GM03348 (cell line): ENCODE measurements at regions not wholly inside any gene's neighbourhood (a gene's known extent, or its start where the extent isn't known, plus 50 kb on each side); places are given as distances from the start of the nearest gene placed in this dataset.
"Not testable (repeated sequence)": the region's sequence is repeated elsewhere in the genome, so short reads cannot be mapped to it uniquely, and the experiment has no call there.

Experiments
- DNase-seq: peaks from one replicate; pipeline ENCODE4 v3.0.0; 2012; ENCODE audit warnings: low spot score

DNA sequence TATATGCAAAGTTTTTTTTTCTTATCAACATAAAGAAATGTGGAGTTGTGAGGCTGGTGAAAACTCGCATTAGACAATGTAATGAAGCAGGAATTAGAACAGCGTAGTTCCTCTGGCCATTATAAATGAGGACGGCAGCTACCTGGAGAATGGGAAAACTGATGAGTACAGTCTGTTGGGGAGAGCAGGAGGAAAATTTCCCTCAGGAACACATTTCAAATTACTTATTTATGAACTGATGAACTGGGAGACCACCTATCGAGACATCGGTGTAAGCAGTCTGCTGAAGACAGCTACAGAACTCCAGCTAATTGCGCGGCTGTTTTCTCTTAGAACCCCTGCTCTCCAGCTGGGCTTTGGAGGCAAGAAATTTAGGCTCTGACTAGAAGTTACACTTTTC is 343.9 kb upstream of the CLINT1 start:
- DNase-seq = no peak

DNA sequence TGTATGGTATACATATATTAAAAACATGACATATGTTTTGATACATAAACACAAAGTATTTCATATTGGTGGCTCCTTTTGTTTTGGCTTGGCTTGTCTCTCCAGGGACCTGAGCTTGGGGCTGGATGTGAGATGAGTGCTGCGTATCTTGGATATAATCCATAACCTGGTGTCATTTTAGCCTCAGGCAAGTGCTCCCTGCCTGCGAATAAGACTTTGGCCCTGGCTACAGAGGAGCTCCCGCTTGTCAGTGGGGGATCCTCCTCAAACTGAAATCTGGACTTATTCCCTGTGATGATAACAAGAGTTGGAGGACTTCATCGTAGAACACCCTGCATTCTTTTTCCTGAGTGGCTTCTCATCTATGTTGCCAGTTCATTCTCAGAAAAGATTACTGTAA is 341.7 kb upstream of the CLINT1 start:
- DNase-seq = no peak

DNA sequence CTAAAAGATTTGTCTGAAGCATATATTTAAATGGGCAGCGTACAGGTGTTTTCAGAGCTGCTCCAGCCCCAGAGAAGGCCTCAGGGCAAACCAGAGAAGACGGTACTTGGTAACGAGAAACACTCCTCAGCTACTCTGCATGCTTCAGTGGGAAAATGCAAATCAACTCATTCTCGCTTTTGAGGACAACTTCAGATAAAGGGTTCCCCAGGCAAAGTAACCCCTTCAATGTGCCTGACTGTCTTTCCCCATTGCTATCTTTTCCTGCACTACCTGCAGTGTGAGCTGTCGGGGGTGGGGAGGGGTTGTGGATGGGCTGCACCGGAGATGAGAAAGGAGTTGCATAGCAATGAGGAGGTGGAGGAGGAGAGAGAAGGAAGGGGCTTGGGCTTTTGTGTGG is 339.7 kb upstream of the CLINT1 start:
- no peak for DNase-seq

DNA sequence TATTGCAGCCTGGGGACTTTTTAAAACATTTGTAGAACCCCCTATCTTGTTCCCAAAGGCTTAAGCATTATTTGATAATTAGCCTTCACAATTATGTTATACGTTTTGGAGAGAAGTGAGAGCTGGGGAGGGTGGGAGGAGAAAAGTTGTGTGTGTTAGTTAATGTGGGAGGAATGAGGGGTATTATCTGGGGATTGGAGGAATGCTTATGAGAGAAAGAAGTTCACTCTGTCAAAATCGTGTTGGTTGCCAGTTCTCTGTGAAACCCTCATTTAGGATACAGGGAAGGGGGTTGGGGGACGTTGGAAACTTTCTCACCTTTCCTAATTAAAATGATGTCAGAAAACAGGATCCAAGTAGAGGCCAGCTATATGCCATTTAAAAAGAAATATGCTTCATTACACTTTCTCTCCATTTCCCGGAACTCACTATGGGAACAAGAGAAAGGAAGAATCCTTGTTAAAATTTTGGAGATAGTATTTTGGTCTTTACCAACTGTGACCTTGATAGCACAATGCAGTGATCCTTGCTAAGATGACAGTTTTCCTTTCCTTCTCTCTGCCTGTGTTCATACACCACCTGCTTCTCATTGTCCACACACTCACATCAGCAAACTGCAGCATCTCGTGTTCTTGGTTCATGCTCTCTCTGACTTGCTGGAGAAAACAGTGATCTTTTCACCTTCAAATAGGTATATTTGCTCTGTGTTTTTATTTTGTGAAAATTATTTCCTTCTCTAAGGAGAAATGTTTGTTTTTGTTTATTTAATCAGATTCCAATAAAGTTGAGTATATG is 336.7 kb upstream of the CLINT1 start:
- no peak for DNase-seq

DNA sequence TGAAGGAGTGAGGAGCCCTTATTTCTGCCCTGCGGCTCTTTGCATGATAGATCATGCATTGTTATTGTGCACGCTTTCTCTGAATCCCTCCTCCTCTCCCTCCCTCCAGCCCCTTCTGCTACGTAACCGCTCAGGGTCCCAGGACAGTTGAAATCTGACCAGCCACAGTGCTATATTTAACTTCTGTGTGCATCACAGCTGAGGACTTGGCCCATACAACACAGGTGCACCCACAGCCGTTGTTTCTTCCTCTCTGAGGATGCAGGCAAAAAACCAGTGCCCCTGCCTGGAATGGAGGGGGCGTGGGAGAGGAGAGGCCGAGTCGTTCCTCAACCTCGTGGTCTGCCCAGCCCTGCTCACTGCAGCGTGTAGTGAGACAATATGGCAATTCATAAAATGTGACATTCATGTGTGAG is 335.6 kb upstream of the CLINT1 start:
- no peak for DNase-seq

DNA sequence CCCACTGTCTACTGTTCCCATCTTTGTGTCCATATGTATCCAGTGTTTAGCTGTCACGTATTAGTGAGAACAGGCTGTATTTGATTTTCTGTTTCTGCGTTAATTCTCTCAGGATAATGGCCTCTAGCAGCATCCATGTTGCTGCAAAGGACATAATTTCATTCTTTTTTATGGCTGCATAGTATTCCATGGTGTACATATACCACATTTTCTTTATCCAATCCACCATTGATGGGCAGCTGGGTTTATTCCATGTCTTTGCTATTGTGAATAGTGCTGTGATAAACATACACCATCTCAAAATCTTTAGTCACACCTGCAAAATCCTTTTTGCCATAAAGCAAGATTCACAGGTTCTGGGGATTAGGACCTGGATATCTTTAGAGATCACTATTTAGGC is 334.4 kb upstream of the CLINT1 start:
- DNase-seq = not testable (repeated sequence)

DNA sequence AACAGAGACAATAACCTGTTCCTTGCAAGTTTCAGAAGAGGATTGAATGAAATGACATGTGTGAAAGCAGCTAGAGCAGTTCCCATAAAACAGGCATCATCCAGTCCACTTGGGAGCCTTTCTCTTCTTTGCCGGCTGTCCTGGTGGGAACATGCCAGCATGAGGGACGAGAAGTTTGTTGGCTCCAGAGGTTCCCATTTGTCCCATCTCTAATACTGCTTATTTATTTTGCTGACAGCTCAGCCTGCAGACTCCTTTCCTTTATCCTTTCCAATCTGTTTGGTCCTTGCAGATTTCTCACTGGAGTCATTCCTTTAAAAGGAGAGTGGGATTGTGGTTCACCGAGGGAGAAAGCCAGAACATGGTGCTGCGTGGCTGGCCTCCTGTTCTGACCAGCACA is 321.5 kb upstream of the CLINT1 start:
- no peak for DNase-seq

DNA sequence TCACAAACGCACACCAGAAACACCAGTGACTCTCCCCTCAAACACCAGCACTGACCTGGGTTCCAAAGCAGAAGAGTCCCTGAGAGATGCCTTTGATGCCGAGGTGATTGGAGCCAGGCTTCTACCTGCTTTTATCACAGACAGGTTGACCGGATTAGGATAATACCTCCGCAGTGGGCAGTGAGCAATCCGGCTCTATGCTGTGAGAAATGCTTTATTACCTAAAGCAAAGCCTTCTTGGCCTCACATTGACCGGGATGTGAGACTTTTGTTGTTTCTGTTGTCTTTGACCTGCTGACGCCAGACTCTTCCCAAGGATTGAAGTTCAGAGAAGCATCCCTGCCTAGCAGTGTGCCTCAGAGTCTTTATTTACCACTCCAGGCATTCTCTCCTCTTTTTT is 320.3 kb upstream of the CLINT1 start:
- DNase-seq = no peak

DNA sequence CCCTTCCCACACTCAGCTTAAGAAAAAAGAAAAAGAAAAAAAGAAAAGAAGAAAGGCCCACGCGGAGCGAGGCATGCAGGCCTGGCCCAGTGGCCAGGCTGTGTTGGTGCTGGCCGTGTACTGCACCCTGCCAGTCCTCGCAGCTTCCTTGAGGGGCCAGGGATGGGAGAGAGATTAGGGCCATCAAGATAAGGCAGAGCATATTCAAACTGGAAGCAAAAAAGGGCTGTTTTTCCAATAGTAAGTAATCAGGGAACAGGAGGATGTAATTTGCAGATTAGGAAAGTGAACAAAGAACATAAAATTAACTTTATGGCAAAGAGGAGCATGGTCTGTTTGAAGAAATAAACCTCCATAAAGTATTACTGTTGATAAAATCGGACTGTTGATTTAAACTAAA is 319.6 kb upstream of the CLINT1 start:
- DNase-seq = no peak

DNA sequence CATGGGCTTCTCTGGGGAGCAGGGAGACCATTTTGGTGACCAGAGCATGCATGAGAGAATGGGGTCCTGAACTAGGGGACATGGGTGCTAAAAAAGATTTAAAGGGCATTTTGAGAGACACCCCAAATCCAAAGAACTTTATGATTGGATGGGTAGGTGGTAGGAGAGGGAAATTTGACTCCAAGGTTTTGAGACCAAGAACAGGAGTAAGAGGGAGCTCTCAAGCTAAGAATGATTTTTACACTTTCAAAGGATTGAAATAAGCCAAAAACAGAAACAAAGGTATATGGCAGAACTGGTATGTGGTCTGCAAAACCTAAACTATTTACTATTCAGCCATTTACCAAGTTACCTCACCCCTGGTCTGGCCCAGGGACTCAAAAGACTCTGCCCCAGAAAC is 318.2 kb upstream of the CLINT1 start:
- no peak for DNase-seq

DNA sequence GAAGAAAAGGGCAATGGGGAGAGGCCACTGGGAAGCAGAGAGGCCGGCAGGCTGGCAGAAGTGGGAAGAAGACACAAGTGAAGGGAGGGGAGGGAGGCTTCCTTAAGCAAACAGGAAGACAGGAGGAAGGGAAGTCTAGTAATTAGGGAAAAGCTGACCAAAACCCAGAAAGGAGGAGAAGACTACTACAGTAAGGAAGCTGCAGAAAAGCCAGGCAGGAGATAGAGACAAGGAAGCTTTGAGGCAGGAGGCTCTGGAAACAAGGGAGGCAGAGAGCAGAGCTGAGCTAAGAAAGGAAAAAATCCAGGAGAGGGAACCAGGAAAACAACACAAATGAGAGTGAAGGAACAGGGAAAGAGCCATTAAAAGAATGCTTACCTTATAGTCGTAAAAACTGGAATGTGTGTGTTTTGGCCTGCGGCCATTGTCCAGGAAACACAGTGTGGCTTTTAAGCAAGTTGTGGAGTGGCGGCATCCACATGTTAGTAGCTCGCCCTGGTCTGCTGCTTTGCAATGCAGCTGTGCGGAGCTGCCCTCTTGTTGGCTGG is 317.1 kb upstream of the CLINT1 start:
- DNase-seq = no peak

DNA sequence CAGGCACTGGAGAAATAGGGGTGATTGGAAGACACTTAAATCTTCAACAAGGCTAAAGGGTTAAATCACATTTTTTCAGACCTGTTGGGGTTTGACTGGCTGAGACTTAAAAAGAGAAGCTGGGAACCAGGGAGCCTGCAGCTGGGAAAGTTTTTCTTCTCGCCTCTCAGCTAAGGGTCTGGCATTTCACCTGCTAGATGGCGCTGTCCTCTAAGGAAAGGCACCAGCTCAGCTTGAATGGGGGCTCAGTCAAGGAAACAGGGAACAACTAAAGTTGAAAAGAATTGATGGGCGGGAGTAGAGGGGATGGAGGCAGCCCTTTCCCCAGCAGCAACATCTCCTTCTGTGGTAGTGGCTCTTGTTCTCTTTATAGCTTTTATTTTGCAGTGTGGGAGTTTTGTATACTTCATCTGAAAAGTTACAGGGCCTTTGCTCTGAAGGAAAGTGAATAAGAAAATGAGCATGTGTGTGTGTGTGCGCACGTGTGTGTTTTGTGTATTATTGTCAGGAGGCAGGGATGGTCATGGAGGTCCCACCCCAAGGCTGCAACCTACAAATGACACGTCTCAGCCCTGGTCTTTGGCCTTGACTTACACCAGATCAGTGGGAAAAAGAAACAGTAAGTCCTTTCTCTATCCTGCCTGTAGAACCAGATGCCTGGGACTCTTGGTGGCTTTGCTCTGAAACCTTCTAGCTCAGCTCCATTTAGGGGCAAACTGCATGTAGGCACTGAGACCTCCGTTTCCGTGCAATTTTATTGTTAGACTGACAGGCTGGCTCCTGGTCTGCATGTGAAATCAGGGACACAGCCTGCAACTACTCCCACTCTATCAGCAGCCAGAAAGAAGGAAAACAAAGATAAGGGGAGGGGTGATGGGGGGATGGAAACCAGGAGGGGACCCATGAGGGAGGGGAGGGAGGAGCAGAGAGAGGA is 316.2 kb upstream of the CLINT1 start:
- DNase-seq = peak; percentile 88

DNA sequence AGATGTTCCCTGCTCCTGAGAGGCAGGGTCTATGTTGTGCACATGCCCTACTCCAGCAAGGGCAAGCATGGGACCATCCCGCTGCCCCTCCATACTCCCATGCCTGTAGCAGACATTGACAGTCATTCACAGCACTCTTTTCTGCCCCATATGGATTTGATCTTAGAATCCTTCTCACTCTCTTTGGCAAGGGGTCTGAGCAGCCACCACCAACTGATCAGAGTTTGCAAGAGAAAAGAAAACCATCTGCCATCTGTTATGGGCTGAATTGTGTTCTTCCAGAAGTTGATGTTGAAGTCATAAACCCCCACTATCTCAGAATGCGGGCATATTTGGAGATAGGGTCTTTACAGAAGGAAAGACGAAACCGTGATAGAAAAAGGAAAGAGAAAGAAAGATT is 315.1 kb upstream of the CLINT1 start:
- no peak for DNase-seq

DNA sequence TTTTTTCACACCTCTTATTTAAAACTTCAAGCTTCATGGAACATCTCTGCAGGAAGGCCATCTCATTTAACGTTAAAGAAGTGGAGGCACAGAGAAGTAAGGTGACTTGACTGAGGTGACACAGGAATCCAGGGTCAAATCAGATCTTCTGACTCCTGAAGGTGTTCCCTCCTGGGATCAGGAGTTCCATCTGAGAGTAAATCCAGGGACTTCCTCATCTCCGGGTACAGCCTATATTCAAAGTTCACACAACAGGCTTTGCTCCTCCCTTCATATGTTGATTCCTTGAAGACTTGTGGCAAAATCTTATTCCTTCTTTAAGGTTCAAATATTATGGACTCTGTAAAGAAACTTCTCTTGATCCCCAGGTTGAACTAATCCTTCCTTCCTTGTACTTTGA is 313.1 kb upstream of the CLINT1 start:
- no peak for DNase-seq

DNA sequence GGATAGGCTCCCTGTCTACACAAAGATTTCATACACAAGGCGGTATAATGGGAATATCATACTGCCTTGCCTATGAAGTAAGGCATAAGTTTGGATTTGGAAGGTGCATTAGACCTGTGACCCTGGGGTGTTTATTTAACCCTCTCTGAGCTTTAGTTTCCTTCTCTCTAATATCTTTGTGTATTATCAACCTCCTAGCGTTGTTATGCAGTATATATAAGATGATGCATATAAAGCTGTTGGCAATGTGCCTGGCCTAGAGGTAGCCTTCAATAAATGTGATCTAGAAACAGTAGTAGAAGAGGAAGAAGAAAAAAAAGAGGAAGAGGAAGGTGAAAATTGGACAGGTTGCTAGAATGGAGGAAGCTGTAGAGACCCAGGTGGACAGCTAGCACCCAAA is 311.6 kb upstream of the CLINT1 start:
- no peak for DNase-seq

DNA sequence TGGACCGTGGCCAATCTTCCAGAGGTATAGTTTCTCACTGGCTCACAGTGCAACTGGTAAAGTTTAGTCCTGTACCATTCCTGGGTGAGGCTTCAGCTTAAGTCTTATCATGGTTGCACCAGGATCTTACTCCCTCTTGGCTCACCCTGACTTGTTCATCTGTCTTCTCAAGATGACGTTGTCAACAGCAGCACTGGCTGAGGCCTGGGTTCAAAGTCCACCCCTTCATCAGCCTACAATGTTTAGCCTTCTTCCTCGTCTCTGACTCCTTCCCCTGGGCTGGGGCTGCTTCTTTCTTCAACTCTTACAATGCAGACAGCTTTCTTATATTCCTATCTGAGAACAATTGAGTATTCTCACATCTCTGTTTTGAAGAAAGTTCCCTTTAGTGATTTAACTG is 311.1 kb upstream of the CLINT1 start:
- no peak for DNase-seq

DNA sequence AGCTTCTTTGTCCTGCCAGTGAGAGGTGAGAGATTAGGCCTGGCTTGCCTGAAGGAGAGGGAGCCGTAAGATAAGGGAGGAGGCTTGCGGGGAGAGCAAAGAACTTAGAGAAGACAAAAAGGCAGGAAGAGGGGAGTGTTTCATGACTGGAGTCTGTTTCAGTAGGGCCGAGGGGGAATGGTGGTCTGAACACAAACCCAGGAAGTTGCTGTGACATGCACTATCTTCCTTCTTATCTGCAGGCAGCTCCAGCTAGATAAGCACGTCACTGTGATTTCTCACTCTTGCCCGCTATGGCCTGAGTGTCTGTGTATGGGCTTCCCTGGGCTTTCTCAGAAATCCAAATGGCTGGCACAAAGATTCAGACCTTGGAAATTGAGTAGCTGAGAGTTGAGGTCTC is 307.5 kb upstream of the CLINT1 start:
- no peak for DNase-seq

DNA sequence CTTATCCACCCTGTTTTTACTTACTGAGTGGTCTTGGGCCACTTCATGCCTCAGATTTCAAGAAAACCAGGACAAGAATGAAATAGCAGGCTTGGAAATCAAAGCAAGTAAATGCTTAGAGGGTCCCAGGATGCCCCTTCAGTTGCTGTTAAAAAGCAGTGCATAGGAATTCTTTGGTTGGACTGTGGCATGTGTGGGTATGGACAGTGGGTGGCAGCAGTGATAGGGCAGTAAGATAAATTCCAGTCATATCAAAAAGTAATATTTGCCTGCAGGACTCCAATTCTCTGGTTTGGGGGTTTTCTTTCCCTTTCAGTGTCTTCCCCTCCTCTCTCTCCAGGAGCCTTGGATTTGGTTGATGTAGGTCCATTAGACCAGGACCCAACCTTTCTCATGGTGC is 306.7 kb upstream of the CLINT1 start:
- no peak for DNase-seq

DNA sequence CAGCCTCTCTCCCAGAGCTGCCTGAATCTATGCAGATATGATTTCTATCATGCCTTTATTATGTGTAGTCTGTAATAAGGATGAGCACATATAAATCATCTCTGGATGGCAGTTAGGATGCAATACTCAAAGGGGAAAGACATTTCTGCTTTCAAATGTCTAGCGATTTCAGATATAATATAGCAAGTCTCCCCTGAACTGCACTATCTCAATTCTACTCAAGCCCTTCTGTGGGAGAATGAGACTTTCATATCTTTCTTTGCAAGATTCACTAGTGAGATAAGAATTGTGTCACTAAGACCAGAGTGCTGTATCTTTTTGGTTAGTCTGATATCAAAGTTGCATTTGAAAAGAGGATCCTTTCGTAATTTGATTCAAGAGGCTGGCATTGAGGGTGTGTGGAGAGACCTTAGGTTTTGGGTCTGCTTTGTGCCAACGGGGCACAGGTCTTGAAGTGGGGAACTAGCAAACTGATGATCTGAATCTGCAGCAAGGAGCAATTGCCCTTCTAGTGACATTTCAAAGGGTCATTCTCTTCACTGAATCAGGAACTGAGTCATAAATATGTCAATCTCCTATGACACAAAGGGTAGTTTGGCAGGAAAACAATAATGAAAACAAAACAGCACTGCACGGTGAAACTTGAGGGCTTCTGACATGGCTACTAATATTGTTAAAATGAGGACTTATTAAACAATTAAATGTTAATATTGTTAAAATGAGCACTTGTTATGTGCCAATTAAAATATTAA is 305.5 kb upstream of the CLINT1 start:
- DNase-seq = no peak

DNA sequence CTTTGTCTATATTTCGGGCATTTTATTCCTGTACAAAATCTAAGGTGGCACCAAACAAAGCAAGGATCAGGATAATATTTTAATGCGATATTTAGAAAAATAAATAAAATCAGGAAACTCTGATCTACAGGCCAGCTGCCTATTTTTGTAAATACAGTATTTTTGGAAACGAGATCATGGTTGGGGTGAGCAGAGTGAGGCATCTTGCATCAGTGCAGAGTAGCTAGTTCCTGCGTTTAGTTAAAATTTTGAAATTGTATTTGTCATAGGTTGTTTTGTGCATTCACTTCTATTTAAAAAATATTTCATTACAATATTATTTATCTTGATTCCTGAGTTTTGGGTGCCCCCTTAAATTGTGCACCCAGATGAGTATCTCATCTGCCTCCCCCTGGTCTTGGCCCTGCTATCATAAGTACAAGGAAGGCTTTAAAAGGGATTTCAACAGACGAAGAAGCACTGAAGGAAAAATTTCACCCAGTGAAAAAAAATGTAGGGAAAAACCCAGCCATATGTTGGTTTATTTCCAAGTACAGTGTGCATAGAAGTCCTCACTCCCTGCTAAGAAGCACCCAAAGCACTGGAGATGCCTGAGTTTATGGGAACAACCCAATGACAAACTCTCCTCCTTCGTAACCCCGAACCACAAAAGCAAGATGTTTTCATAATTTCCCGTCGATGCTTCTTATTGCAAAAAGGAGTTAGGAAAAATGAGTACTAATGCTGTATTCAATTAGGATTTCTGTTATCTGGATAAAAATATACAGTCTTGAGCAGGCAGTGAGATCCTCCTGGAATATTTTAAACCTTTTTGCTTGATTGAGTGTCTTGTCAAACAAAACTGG is 304.7 kb upstream of the CLINT1 start:
- DNase-seq = no peak

DNA sequence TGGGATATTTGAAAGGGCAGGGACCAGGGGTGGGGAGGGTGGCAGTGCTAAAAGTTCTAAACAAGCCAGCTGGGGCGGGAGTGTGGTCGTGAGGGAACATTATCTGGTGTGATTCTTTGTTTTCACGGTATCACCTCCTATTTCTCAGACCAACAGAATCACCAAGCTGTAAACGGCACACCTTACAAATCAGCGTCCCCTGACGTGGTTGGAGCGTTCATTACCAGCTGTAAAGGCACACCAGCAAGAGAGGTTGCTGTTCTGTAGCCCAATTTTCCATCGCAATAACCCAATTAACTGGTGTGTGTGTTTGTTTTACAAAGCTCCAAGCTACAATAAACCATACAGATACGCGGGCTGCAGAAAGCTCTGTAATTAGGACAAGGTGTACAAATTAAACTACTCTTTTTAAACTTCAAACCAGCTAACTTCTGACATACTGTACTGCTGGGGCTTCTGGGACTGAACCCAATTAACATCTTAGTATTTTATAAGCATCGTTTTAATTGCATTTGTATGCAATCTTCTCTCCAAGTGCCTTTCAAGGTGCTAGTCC is 303.6 kb upstream of the CLINT1 start:
- no peak for DNase-seq
